ENCODE measurements at regions not wholly inside any gene's neighbourhood (a gene's known extent, or its start where the extent isn't known, plus 50 kb on each side); places are given as distances from the start of the nearest gene placed in this dataset.

DNA sequence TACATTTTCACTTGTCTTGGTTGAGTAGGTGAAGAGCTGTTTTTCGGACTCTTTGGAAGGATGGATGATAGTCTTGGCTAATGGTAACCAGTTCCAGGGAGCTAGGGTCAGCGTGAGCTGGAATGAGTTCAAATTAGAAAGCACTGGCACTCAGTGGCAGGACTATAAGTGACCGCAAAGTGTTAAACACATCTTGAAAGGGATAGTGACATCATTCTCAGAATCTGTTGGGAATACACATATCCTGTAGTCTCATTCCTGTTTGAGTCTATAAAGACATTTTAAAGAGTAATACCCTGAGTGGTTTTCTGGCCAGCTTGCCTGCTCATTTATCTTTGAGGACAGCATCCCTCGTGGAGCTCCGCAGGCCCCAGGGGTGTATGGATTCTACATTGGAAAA is 56.7 kb upstream of the TMEM248 start:
- Histone ChIP-seq H3K9ac (ENCODE audit: low read length) (no peak overlapping the region), H3K4me3 (ENCODE audit: low read length) (no peak overlapping the region), H3K9me3 (ENCODE audit: control insufficient read depth, low read depth, low read length) (no peaks in the 10 kb centered on the region), H3K36me3 (ENCODE audit: control insufficient read depth, low read depth, low read length) (no peaks in the 10 kb centered on the region), H3K27ac (ENCODE audit: low read length) (no peak overlapping the region), H3K4me1 (ENCODE audit: control insufficient read depth, low read depth, low read length) (peaks cover 20% of the 10 kb centered on the region), H3K27me3 (ENCODE audit: control insufficient read depth, insufficient read depth, low read length) (no peaks in the 10 kb centered on the region)

DNA sequence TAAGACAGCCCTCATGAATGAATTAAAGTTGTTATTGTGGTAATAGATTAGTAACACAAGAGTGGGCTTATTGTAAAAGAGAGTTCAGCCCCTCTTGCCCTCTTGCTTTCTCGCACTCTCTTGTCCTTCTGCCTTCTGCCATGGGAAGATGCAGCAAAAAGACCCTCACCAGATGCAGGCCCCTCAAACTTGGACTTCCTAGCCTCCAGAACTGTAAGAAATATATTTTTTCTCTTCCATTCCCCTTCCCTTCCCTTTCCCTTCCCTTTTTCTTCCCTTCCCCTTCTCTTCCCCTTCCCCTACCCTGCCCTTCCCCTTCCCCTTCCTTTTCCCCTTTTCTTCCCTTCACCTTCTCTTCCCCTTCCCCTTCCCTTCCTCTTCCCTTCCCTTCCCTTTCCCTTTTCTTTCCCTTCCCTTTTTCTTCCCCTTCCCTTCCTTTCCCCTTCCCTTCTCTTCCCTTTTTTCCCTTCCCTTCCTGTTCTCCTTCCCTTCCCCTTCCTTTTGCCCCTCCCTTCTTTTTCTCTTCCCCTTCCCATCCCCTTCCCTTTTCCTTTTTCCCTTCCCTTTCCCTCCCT is 55.6 kb upstream of the TMEM248 start:
- no peaks in the 10 kb centered on the region for H3K36me3 ChIP-seq (ENCODE audit: control insufficient read depth, low read depth, low read length)
- no peak overlapping the region for H3K9ac ChIP-seq (ENCODE audit: low read length)
- H3K9me3 ChIP-seq (ENCODE audit: control insufficient read depth, low read depth, low read length), result no peaks in the 10 kb centered on the region

DNA sequence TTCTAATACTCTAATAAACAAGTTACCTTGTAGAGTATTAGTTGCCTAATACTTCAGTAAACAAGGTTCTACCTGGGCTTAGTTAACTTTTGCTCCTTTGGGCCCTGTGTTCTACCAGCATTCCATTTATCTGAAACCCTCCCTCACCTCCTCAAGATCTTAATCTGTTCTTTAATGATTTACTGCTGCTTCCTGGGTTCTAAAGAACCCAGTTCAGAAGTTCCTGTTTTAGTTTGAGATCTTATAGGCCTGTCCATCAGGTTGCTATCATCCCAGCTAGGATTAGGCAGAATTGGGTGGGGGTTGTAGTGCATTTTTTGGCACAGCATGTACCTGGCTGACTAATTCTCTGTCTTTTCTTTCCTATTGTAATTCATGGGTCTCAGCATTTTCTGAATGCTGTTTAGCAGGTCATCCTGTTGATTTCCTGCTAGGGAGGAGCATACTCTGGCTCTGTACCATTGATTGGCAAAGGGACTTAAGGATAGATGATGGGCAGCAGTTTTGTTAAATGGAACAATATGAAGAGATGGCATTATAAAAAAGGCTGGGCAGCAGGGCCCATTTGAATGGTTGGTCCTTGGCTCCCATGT is 53.7 kb upstream of the TMEM248 start:
- Histone ChIP-seq H3K4me1 (ENCODE audit: control insufficient read depth, low read depth, low read length) (peaks cover 23% of the 10 kb centered on the region), H3K9ac (ENCODE audit: low read length) (no peak overlapping the region), H3K27ac (ENCODE audit: low read length) (no peak overlapping the region), H3K4me3 (ENCODE audit: low read length) (peak overlapping the region; percentile 10), H3K36me3 (ENCODE audit: control insufficient read depth, low read depth, low read length) (no peaks in the 10 kb centered on the region), H3K9me3 (ENCODE audit: control insufficient read depth, low read depth, low read length) (no peaks in the 10 kb centered on the region), H3K27me3 (ENCODE audit: control insufficient read depth, insufficient read depth, low read length) (no peaks in the 10 kb centered on the region)

More for the DNA sequence above, 55.6 kb upstream of the TMEM248 start:
- Histone ChIP-seq H3K27me3 (ENCODE audit: control insufficient read depth, insufficient read depth, low read length) (no peaks in the 10 kb centered on the region), H3K4me3 (ENCODE audit: low read length) (no peak overlapping the region), H3K4me1 (ENCODE audit: control insufficient read depth, low read depth, low read length) (peaks cover 23% of the 10 kb centered on the region), H3K27ac (ENCODE audit: low read length) (no peak overlapping the region)

- H3K4me3 ChIP-seq (ENCODE audit: low read length), result no peak overlapping the region
- H3K36me3 ChIP-seq (ENCODE audit: control insufficient read depth, low read depth, low read length), result no peaks in the 10 kb centered on the region
- H3K4me1 ChIP-seq (ENCODE audit: control insufficient read depth, low read depth, low read length), result peaks cover 23% of the 10 kb centered on the region
- H3K9me3 ChIP-seq (ENCODE audit: control insufficient read depth, low read depth, low read length), result no peaks in the 10 kb centered on the region
- no peaks in the 10 kb centered on the region for H3K27me3 ChIP-seq (ENCODE audit: control insufficient read depth, insufficient read depth, low read length)
- H3K27ac ChIP-seq (ENCODE audit: low read length), result no peak overlapping the region
- no peak overlapping the region for H3K9ac ChIP-seq (ENCODE audit: low read length)
These were observed 51.2 kb upstream of the TMEM248 start for GRCh38 chr7:66869660-66870450.

DNA sequence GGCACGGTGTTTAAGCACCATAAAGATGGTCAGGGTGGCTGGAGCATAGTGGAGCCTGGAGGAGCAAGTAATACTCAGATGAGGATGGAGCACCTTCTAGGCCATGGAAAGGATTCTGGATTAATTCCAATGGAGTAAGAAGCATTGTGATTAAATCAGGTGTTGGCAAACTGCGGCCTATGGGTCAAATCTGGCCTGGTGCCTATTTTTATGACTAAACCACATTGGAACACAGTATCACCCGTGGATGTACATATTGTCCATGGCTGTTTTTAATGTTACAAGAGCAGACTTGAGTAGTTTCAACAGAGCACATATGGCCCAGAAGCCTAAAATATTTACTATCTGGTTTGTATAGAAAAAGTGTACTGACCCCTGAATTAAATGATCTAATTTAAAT is 49.9 kb upstream of the TMEM248 start:
- no peaks in the 10 kb centered on the region for H3K9me3 ChIP-seq (ENCODE audit: control insufficient read depth, low read depth, low read length)

More for the DNA sequence above, 49.9 kb upstream of the TMEM248 start:
- H3K4me1 ChIP-seq (ENCODE audit: control insufficient read depth, low read depth, low read length), result peaks cover 21% of the 10 kb centered on the region
- H3K36me3 ChIP-seq (ENCODE audit: control insufficient read depth, low read depth, low read length), result no peaks in the 10 kb centered on the region
- H3K27ac ChIP-seq (ENCODE audit: low read length), result no peak overlapping the region
- H3K9ac ChIP-seq (ENCODE audit: low read length), result no peak overlapping the region
- no peak overlapping the region for H3K4me3 ChIP-seq (ENCODE audit: low read length)
- no peaks in the 10 kb centered on the region for H3K27me3 ChIP-seq (ENCODE audit: control insufficient read depth, insufficient read depth, low read length)

Data from iPS-18a (cell line).